Vagina (tissue), 2 donors: ENCODE measurements at regions not wholly inside any gene's neighbourhood (a gene's known extent, or its start where the extent isn't known, plus 50 kb on each side); places are given as distances from the start of the nearest gene placed in this dataset.

Experiments
- POLR2A ChIP-seq, 2 donors: fragments of 450-650 bp; IDR thresholded peaks; one replicate each; pipeline ENCODE4 v1.6.1; 2017; ENCODE audit warnings: antibody characterized with exemption in 2 of 2, mild to moderate bottlenecking in 2 of 2, moderate library complexity in 2 of 2
- POLR2AphosphoS5 ChIP-seq, 2 donors: sonication (generic); formaldehyde crosslinking; IDR thresholded peaks; one replicate each; pipeline ENCODE4 v1.9.0; 2017; ENCODE audit warnings: antibody characterized with exemption in 2 of 2, mild to moderate bottlenecking in 2 of 2, low read depth in 1 of 2; ENCODE audit not compliant: insufficient read depth in 1 of 2
- TF ChIP-seq, protein P1 (sequence below), 3 experiments: fragments of 450-650 bp in 2 of 3; fragments of 200-600 bp in 1 of 3; sonication (generic) in 1 of 3; IDR thresholded peaks; one replicate each; pipeline ENCODE4 v1.5.1; 2017 to 2019; ENCODE audit warnings: antibody characterized with exemption in 3 of 3, mild to moderate bottlenecking in 2 of 3, moderate library complexity in 2 of 3

GRCh38 chr13:64997438-64997837 lies 2232.7 kb downstream of the PCDH9 start:
- TF ChIP-seq, protein P1, sequence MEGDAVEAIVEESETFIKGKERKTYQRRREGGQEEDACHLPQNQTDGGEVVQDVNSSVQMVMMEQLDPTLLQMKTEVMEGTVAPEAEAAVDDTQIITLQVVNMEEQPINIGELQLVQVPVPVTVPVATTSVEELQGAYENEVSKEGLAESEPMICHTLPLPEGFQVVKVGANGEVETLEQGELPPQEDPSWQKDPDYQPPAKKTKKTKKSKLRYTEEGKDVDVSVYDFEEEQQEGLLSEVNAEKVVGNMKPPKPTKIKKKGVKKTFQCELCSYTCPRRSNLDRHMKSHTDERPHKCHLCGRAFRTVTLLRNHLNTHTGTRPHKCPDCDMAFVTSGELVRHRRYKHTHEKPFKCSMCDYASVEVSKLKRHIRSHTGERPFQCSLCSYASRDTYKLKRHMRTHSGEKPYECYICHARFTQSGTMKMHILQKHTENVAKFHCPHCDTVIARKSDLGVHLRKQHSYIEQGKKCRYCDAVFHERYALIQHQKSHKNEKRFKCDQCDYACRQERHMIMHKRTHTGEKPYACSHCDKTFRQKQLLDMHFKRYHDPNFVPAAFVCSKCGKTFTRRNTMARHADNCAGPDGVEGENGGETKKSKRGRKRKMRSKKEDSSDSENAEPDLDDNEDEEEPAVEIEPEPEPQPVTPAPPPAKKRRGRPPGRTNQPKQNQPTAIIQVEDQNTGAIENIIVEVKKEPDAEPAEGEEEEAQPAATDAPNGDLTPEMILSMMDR (IDR thresholded peaks at IDR 0.05): no peak
- TF ChIP-seq POLR2A (IDR thresholded peaks at IDR 0.05): no peak
- TF ChIP-seq POLR2AphosphoS5 (IDR thresholded peaks at IDR 0.05; ENCODE audit: insufficient read depth in 1 of 2, low read depth in 1 of 2): no peak
